Stimulated activated CD4-positive, alpha-beta T cell treated with anti-CD3 and anti-CD28 coated beads, TNF-alpha, amount 100 ng/mL, for 24 hours (primary cell): ENCODE measurements at regions not wholly inside any gene's neighbourhood (a gene's known extent, or its start where the extent isn't known, plus 50 kb on each side); places are given as distances from the start of the nearest gene placed in this dataset.

Experiments used
- DNase-seq, 3 experiments: peaks; one replicate each; pipeline ENCODE4 v3.0.0-alpha.2; 2020; ENCODE audit warnings: low read depth in 3 of 3

- no peak for DNase-seq
Observed at GRCh38 chr2:104041351-104041750, 812.6 kb upstream of the POU3F3 start.

- DNase-seq = no peak
Observed at GRCh38 chr2:104043864-104044263, 810.1 kb upstream of the POU3F3 start.

GRCh38 chr2:104045071-104045470 is 808.8 kb upstream of the POU3F3 start:
- DNase-seq = no peak

GRCh38 chr2:104046466-104046865 is 807.4 kb upstream of the POU3F3 start:
- DNase-seq = no peak

GRCh38 chr2:104047516-104047915 is 806.4 kb upstream of the POU3F3 start:
- no peak for DNase-seq

GRCh38 chr2:104049438-104049837 is 804.5 kb upstream of the POU3F3 start:
- DNase-seq = no peak

GRCh38 chr2:104049981-104050380 is 803.9 kb upstream of the POU3F3 start:
- DNase-seq = no peak

GRCh38 chr2:104050656-104051242 is 803.2 kb upstream of the POU3F3 start:
- no peak for DNase-seq

GRCh38 chr2:104051766-104052165 is 802.1 kb upstream of the POU3F3 start:
- no peak for DNase-seq

- no peak for DNase-seq
Observed at GRCh38 chr2:104052356-104052755, 801.6 kb upstream of the POU3F3 start.

- no peak for DNase-seq
Observed at GRCh38 chr2:104056451-104056850, 797.5 kb upstream of the POU3F3 start.

- no peak for DNase-seq
Observed at GRCh38 chr2:104068665-104069064, 785.2 kb upstream of the POU3F3 start.

- DNase-seq = no peak
Observed at GRCh38 chr2:104077573-104077972, 776.3 kb upstream of the POU3F3 start.

- DNase-seq = no peak
Observed at GRCh38 chr2:104078431-104079157, 775.3 kb upstream of the POU3F3 start.

- no peak for DNase-seq
Observed at GRCh38 chr2:104088745-104089144, 765.2 kb upstream of the POU3F3 start.

- DNase-seq = no peak
Observed at GRCh38 chr2:104090407-104090806, 763.5 kb upstream of the POU3F3 start.

- DNase-seq = no peak
Observed at GRCh38 chr2:104091894-104092293, 762.0 kb upstream of the POU3F3 start.

GRCh38 chr2:104092886-104093285 is 761.0 kb upstream of the POU3F3 start:
- DNase-seq = no peak

GRCh38 chr2:104102615-104103014 is 751.3 kb upstream of the POU3F3 start:
- DNase-seq = no peak

GRCh38 chr2:104109356-104109755 is 744.6 kb upstream of the POU3F3 start:
- DNase-seq = no peak

GRCh38 chr2:104118889-104119288 is 735.0 kb upstream of the POU3F3 start:
- DNase-seq = no peak

GRCh38 chr2:104120171-104120570 is 733.7 kb upstream of the POU3F3 start:
- no peak for DNase-seq

- DNase-seq = no peak
Observed at GRCh38 chr2:104125096-104125495, 728.8 kb upstream of the POU3F3 start.
